Psoas muscle (tissue), 7 donors: ENCODE measurements at regions not wholly inside any gene's neighbourhood (a gene's known extent, or its start where the extent isn't known, plus 50 kb on each side); places are given as distances from the start of the nearest gene placed in this dataset.
"Not testable (repeated sequence)": the region's sequence is repeated elsewhere in the genome, so short reads cannot be mapped to it uniquely, and the experiment has no call there.

ENCODE experiments used
- ATAC-seq, 4 donors: fragments of 200-7000 bp; cut with Tn5 transposase; one replicate each; pipeline ENCODE4 v1.9.1; 2020; ENCODE audit warnings: moderate library complexity in 3 of 4, mild to moderate bottlenecking in 2 of 4
- DNase-seq, 2 donors: peaks; one replicate each; pipeline ENCODE4 v3.0.0-alpha.2; 2020
- H3K27ac ChIP-seq: fragments of 200-600 bp; one replicate; pipeline ENCODE4 v1.8.0; 2022
- H3K27me3 ChIP-seq, 3 donors: fragments of 200-600 bp in 1 of 3; one replicate each; pipeline versions ENCODE4 v1.6.1 to v1.8.0; 2013 to 2022; ENCODE audit warnings: low read length in 2 of 3, mild to moderate bottlenecking in 2 of 3, moderate library complexity in 1 of 3; ENCODE audit not compliant: insufficient read depth in 3 of 3
- H3K36me3 ChIP-seq, 2 donors: fragments of 200-600 bp in 1 of 2; one replicate each; pipeline versions ENCODE4 v1.6.1 to v1.8.0; 2013 to 2022; ENCODE audit warnings: low read depth in 1 of 2, mild to moderate bottlenecking in 1 of 2, moderate library complexity in 1 of 2; ENCODE audit not compliant: insufficient read depth in 1 of 2
- H3K4me1 ChIP-seq: fragments of 200-600 bp; one replicate; pipeline ENCODE4 v1.8.0; 2022
- H3K4me3 ChIP-seq: fragments of 200-600 bp; one replicate; pipeline ENCODE4 v1.8.0; 2022; ENCODE audit warnings: mild to moderate bottlenecking
- H3K9me3 ChIP-seq: fragments of 200-600 bp; one replicate; pipeline ENCODE4 v1.8.0; 2022
- CTCF ChIP-seq: fragments of 200-600 bp; IDR thresholded peaks from one replicate; pipeline ENCODE4 v1.8.0; 2022; ENCODE audit warnings: antibody characterized with exemption
- WGBS, 3 donors: extraction: QIAGEN DNeasy Blood & Tissue Kit; methylation state at CpG; one replicate each; pipeline versions ENCODE4 v1.1.6 to v1.1.7; 2013; 5-methylcytosine and 5-hydroxymethylcytosine counted together
- intact Hi-C, 2 donors: fragments of 100-400 bp; cut with DNase I; formaldehyde crosslinking; loops; one replicate each; pipeline versions ENCODE4 v1.11.0 to v1.14.2; 2022
- donor health status: healthy with polysubstance abuse.
- donor health status: DM: no; HTN: no; CAD: no; lungs with moderate emphysema.
- donor health status: Bipolar disorder and iron deficiency.
- donor health status: healthy.
- donor health status: DM: yes; HTN: yes; CAD: no.
- donor health status: DM: no; HTN: no; CAD: no.
- donor health status: DM: yes; HTN: yes; CAD: no.

- TF ChIP-seq CTCF, result peak; percentile 29
- Histone ChIP-seq H3K9me3 (no peaks in the 10 kb centered on the region), H3K4me1 (no peaks in the 10 kb centered on the region), H3K4me3 (no peak overlapping the region), H3K36me3 (no peaks in the 10 kb centered on the region), H3K27ac (no peak overlapping the region), H3K27me3 (no peaks in the 10 kb centered on the region)
- WGBS, 3 donors, result 10 to 13% (median 12%) methylated on average over 5 of the region's 5 CpGs
- no peak for DNase-seq
- intact Hi-C loops, result no loop called here
- ATAC-seq, result no peak
Measured at GRCh38 chr11:130979386-130979972, 63.2 kb upstream of the SNX19 start.

DNA sequence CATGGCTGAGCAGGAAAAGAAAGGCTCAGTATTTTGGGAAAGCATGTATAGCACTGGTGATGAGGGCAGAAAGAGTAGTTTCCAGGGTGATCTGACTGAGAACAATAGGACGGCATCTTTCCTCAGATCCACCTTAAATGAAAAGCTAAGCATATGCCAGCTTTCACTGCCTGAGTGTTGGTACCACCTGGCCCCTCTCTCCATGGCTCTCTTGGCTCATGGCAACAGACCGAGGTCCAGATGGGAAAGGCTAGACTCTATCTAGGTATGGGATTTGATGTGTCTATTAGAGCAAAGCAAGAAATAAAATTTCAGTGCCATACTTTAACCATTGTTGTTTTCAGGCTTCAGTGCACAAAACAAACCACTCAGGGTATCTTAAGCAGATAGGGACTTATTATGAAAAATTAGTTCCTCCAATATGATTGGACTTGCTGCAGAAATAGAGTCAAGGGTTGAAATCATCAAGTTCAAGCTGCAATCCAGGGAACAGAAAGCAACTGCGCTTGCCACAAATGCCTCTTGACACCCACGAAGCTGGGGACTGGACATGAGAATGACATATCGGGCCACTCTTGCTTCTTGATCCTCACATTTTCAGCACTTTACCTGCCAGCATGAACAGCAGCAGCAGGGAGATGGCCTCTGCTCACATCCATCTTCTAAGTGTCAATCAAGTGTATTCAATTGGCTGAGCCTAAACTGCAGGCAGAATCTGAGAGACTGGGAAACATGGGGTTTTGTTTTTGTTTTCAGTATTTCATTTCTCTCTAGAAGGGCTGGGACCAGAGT lies 64.0 kb upstream of the SNX19 start:
- WGBS, 3 donors, result 65 to 72% (median 70%) methylated on average over 5 of the region's 5 CpGs
- intact Hi-C loops, result no loop called here

GRCh38 chr11:130984241-130984640 lies 68.0 kb upstream of the SNX19 start:
- H3K36me3 ChIP-seq, H3K4me1 ChIP-seq, DNase-seq, intact Hi-C loops, H3K27ac ChIP-seq, H3K4me3 ChIP-seq, ATAC-seq, H3K9me3 ChIP-seq, H3K27me3 ChIP-seq: not testable (repeated sequence)
- 93 to 96% (median 93%) methylated on average over 16 of the region's 16 CpGs for WGBS, 3 donors

More for the DNA sequence above, 64.0 kb upstream of the SNX19 start:
- Histone ChIP-seq H3K9me3 (no peaks in the 10 kb centered on the region), H3K27ac (no peak overlapping the region), H3K4me1 (no peaks in the 10 kb centered on the region), H3K36me3 (no peaks in the 10 kb centered on the region), H3K27me3 (no peaks in the 10 kb centered on the region), H3K4me3 (no peak overlapping the region)
- DNase-seq (no peak), ATAC-seq (no peak)
- no peak for TF ChIP-seq CTCF

DNA sequence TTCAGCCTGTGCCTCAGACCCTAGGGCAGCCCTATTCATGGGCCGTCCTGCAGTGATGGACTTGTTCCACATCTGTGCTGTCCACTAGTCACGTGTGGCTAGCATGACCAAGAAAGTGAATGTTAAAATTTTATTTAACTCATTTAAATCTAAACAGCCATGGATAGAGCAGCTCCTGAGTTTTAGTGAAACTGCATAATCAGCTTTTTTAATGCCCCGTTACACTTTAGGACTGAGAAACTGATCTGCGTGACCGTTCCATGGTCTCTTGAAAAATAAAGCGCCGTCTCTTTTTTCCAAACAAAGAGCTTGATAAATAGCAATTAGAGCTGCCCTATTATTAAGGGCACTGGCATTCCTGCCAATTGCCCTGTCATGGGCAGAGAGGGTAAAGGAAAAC lies 76.5 kb upstream of the SNX19 start:
- intact Hi-C loops, result no loop called here
- Histone ChIP-seq H3K4me3 (no peak overlapping the region), H3K9me3 (no peaks in the 10 kb centered on the region), H3K4me1 (no peaks in the 10 kb centered on the region), H3K36me3 (no peaks in the 10 kb centered on the region), H3K27me3 (peaks cover 0 to 4% (median 2%) of the 10 kb centered on the region in 3 donors), H3K27ac (no peak overlapping the region)
- ATAC-seq, result no peak
- 34 to 45% (median 36%) methylated on average over 7 of the region's 7 CpGs for WGBS, 3 donors
- DNase-seq, result no peak
- TF ChIP-seq CTCF, result no peak

DNA sequence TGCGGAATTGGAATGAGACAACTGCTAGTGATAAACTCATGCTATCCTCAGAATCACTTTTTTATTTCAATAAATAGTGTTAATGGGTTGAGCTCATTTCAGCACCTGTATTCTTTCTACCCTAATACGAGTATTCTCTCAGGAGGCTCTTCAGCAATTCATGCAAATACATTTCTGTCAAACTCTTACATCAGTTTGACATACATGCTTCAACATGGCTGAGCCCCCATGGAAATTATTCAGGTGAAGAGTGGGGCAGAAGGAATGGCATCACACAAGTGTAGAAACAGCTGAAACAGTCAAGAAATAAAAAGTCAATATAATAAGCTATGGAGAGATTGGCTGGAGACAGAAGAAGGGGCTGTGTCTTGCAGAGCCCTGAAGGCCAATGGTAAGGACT lies 77.8 kb upstream of the SNX19 start:
- no peaks in the 10 kb centered on the region for H3K9me3 ChIP-seq
- DNase-seq (no peak), ATAC-seq (no peak)
- no peak for TF ChIP-seq CTCF
- peaks cover 0 to 4% (median 2%) of the 10 kb centered on the region in 3 donors for H3K27me3 ChIP-seq
- no peaks in the 10 kb centered on the region for H3K36me3 ChIP-seq
- no peaks in the 10 kb centered on the region for H3K4me1 ChIP-seq
- intact Hi-C loops, result no loop called here
- WGBS, 3 donors, result 80 to 87% (median 85%) methylated on average over 2 of the region's 2 CpGs
- H3K27ac ChIP-seq, result no peak overlapping the region
- H3K4me3 ChIP-seq, result no peak overlapping the region
